Liver (tissue), 7 donors: ENCODE measurements at regions not wholly inside any gene's neighbourhood (a gene's known extent, or its start where the extent isn't known, plus 50 kb on each side); places are given as distances from the start of the nearest gene placed in this dataset.

Experiments
- DNase-seq: peaks from one replicate; pipeline ENCODE4 v3.0.0-alpha.2; 2017; ENCODE audit warnings: low spot score
- H3K27ac ChIP-seq, 2 donors: one replicate each; pipeline ENCODE4 v1.7.0; 2013; ENCODE audit warnings: inconsistent platforms in 2 of 2, low read length in 2 of 2, control low read depth in 1 of 2, low read depth in 1 of 2, mild to moderate bottlenecking in 1 of 2
- H3K27me3 ChIP-seq, 4 donors: one replicate each; pipeline versions ENCODE4 v1.6.1 to v1.7.0; 2013; ENCODE audit warnings: low read length in 3 of 4, inconsistent platforms in 1 of 4, mild to moderate bottlenecking in 1 of 4, moderate library complexity in 1 of 4; ENCODE audit not compliant: control insufficient read depth in 4 of 4, insufficient read depth in 4 of 4
- H3K36me3 ChIP-seq, 4 donors: one replicate each; pipeline versions ENCODE4 v1.6.1 to v1.7.0; 2013; ENCODE audit warnings: low read length in 3 of 4, mild to moderate bottlenecking in 3 of 4, low read depth in 1 of 4, moderate library complexity in 1 of 4; ENCODE audit not compliant: control insufficient read depth in 4 of 4, insufficient read depth in 3 of 4
- H3K4me1 ChIP-seq, 4 donors: one replicate each; pipeline versions ENCODE4 v1.6.1 to v1.7.0; 2013; ENCODE audit warnings: low read length in 3 of 4, mild to moderate bottlenecking in 3 of 4, moderate library complexity in 1 of 4; ENCODE audit not compliant: control insufficient read depth in 4 of 4, insufficient read depth in 4 of 4
- H3K4me3 ChIP-seq, 3 donors: one replicate each; pipeline versions ENCODE4 v1.6.1 to v1.7.0; 2013; ENCODE audit warnings: low read length in 3 of 3, control low read depth in 1 of 3, low read depth in 1 of 3, mild to moderate bottlenecking in 1 of 3
- H3K9ac ChIP-seq, 2 donors: one replicate each; pipeline ENCODE4 v1.7.0; 2013; ENCODE audit warnings: low read length in 2 of 2, mild to moderate bottlenecking in 2 of 2, moderate library complexity in 2 of 2, control low read depth in 1 of 2, low read depth in 1 of 2
- H3K9me3 ChIP-seq, 4 donors: one replicate each; pipeline versions ENCODE4 v1.6.1 to v1.7.0; 2013; ENCODE audit warnings: low read length in 3 of 4; ENCODE audit not compliant: control insufficient read depth in 4 of 4
- ATF3 ChIP-seq: IDR thresholded peaks from 2 replicates; pipeline ENCODE4 v1.6.1; 2016; ENCODE audit warnings: antibody characterized with exemption
- EGR1 ChIP-seq, 2 donors: IDR thresholded peaks; 2 replicates each; pipeline ENCODE4 v1.6.1; 2016 to 2018; ENCODE audit warnings: antibody characterized with exemption in 2 of 2, low read depth in 2 of 2
- FOXA2 ChIP-seq: IDR thresholded peaks from 2 replicates; pipeline ENCODE4 v1.6.1; 2016; ENCODE audit warnings: antibody characterized with exemption
- GABPA ChIP-seq, 2 donors: IDR thresholded peaks in 1 of 2; conservative IDR thresholded peaks in 1 of 2; 2 replicates each; pipeline ENCODE4 v1.6.1; 2016; ENCODE audit warnings: antibody characterized with exemption in 2 of 2, mild to moderate bottlenecking in 1 of 2, moderate library complexity in 1 of 2
- HNF4A ChIP-seq, 2 donors: conservative IDR thresholded peaks; 2 replicates each; pipeline ENCODE4 v1.6.1; 2016; ENCODE audit warnings: antibody characterized with exemption in 2 of 2, mild to moderate bottlenecking in 2 of 2
- HNF4G ChIP-seq: IDR thresholded peaks from 2 replicates; pipeline ENCODE4 v1.6.1; 2016; ENCODE audit warnings: antibody characterized with exemption
- JUND ChIP-seq, 2 donors: IDR thresholded peaks; 2 replicates each; pipeline ENCODE4 v1.6.1; 2016; ENCODE audit warnings: antibody characterized with exemption in 2 of 2
- MAX ChIP-seq: IDR thresholded peaks from 2 replicates; pipeline ENCODE4 v1.6.1; 2016; ENCODE audit warnings: antibody characterized with exemption
- NR2F2 ChIP-seq: IDR thresholded peaks from 2 replicates; pipeline ENCODE4 v1.6.1; 2016; ENCODE audit warnings: antibody characterized with exemption
- RAD21 ChIP-seq, 2 donors: IDR thresholded peaks; 2 replicates each; pipeline ENCODE4 v1.6.1; 2016; ENCODE audit warnings: antibody characterized with exemption in 2 of 2, mild to moderate bottlenecking in 2 of 2
- REST ChIP-seq: IDR thresholded peaks from 2 replicates; pipeline ENCODE4 v1.6.1; 2016; ENCODE audit warnings: antibody characterized with exemption, mild to moderate bottlenecking
- RXRA ChIP-seq, 2 donors: IDR thresholded peaks; 2 replicates each; pipeline ENCODE4 v1.6.1; 2017 to 2018; ENCODE audit warnings: antibody characterized with exemption in 2 of 2, mild to moderate bottlenecking in 1 of 2
- SP1 ChIP-seq: IDR thresholded peaks from 2 replicates; pipeline ENCODE4 v1.6.1; 2018; ENCODE audit warnings: antibody characterized with exemption, mild to moderate bottlenecking
- WGBS: extraction: QIAGEN DNeasy Blood & Tissue Kit; methylation state at CpG from one replicate; pipeline ENCODE4 v1.1.7; 2013; 5-methylcytosine and 5-hydroxymethylcytosine counted together
- donor health status: healthy.
- donor health status: healthy.
- donor health status: healthy.
- donor health status: healthy.

GRCh38 chr1:234920136-234920842 is 208.3 kb downstream of the TOMM20 start:
- Histone ChIP-seq H3K4me3 (no peak overlapping the region), H3K27ac (peak overlapping the region; percentile 21 to 22), H3K9ac (no peak overlapping the region), H3K36me3 (no peaks in the 10 kb centered on the region), H3K4me1 (peaks cover 15 to 29% (median 25%) of the 10 kb centered on the region in 4 donors), H3K9me3 (no peaks in the 10 kb centered on the region), H3K27me3 (no peaks in the 10 kb centered on the region)
- no peak for TF ChIP-seq FOXA2
- no peak for TF ChIP-seq HNF4G
- no peak for TF ChIP-seq REST
- TF ChIP-seq GABPA (IDR thresholded peaks at IDR 0.05 in 1 of 2, conservative IDR thresholded peaks at IDR 0.05 in 1 of 2): no peak
- 96% methylated on average over 8 of the region's 8 CpGs for WGBS
- no peak for DNase-seq

GRCh38 chr1:234918961-234919761 is 209.5 kb downstream of the TOMM20 start:
- WGBS: 62% methylated on average over 15 of the region's 15 CpGs
- no peak for DNase-seq
- Histone ChIP-seq H3K4me3 (no peak overlapping the region), H3K27ac (peak overlapping the region; percentile 77 to 83), H3K36me3 (no peaks in the 10 kb centered on the region), H3K9me3 (no peaks in the 10 kb centered on the region), H3K9ac (peak overlapping the region in 1 of 2 donors; percentile 57), H3K4me1 (peaks cover 15 to 29% (median 25%) of the 10 kb centered on the region in 4 donors), H3K27me3 (no peaks in the 10 kb centered on the region)
- TF ChIP-seq EGR1 (IDR thresholded peaks at IDR 0.05; ENCODE audit: low read depth in 2 of 2) (peak in 1 of 2 donors; percentile 47), JUND (IDR thresholded peaks at IDR 0.05) (peak in 1 of 2 donors; percentile 28), FOXA2 (no peak), HNF4A (conservative IDR thresholded peaks at IDR 0.05) (peak; percentile 18 to 38), SP1 (peak; percentile 76), NR2F2 (peak; percentile 78), MAX (peak; percentile 71), ATF3 (no peak), RXRA (IDR thresholded peaks at IDR 0.05) (peak; percentile 88 to 92), RAD21 (IDR thresholded peaks at IDR 0.05) (peak; percentile 44 to 59)
